ENCODE measurements at regions not wholly inside any gene's neighbourhood (a gene's known extent, or its start where the extent isn't known, plus 50 kb on each side); places are given as distances from the start of the nearest gene placed in this dataset.

DNA sequence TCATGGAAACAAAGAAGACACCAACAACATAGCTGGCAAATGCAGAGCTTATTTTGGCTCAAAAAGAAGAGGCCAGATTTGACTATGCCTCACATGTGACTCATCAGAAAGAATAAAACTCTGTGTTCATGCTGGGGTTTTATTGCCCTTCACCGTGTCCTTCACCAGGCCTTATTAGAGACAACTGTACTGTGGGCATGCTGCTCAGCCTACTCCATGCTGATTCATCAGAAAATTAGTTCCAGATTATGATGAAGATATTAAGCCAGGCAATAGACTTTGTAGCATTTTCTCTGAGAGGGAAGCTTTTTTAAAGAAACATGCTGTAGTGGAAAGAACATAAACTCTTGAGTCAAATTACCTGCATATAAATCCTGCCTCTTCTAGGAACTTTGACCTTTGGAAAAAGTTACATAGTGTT is 89.8 kb downstream of the CYB561 start:
- in situ Hi-C loops (cut with HindIII; ENCODE audit: low sequenced_read_pairs), result no loop called here
- peak; percentile 96 for DNase-seq (ENCODE audit: low read depth, low spot score)
- TF ChIP-seq CTCF (IDR thresholded peaks at IDR 0.05; ENCODE audit: low read depth, low read length), result no peak
- H3K4me3 ChIP-seq (ENCODE audit: low read depth, low read length), result no peak overlapping the region

- no peak for TF ChIP-seq CTCF (IDR thresholded peaks at IDR 0.05; ENCODE audit: low read depth, low read length)
- DNase-seq (ENCODE audit: low read depth, low spot score), result peak; percentile 94
- H3K4me3 ChIP-seq (ENCODE audit: low read depth, low read length), result no peak overlapping the region
- in situ Hi-C loops (cut with HindIII; ENCODE audit: low sequenced_read_pairs), result no loop called here
These were observed 87.8 kb downstream of the CYB561 start for GRCh38 chr17:63358111-63358839.

GRCh38 chr17:63358956-63359355 is 87.2 kb downstream of the CYB561 start:
- no peak overlapping the region for H3K4me3 ChIP-seq (ENCODE audit: low read depth, low read length)
- TF ChIP-seq CTCF (IDR thresholded peaks at IDR 0.05; ENCODE audit: low read depth, low read length), result no peak
- no peak for DNase-seq (ENCODE audit: low read depth, low spot score)
- in situ Hi-C loops (cut with HindIII; ENCODE audit: low sequenced_read_pairs), result no loop called here

GRCh38 chr17:63361182-63361581 is 84.9 kb downstream of the CYB561 start:
- no peak for TF ChIP-seq CTCF (IDR thresholded peaks at IDR 0.05; ENCODE audit: low read depth, low read length)
- no peak overlapping the region for H3K4me3 ChIP-seq (ENCODE audit: low read depth, low read length)
- DNase-seq (ENCODE audit: low read depth, low spot score), result no peak
- in situ Hi-C loops (cut with HindIII; ENCODE audit: low sequenced_read_pairs), result no loop called here

DNA sequence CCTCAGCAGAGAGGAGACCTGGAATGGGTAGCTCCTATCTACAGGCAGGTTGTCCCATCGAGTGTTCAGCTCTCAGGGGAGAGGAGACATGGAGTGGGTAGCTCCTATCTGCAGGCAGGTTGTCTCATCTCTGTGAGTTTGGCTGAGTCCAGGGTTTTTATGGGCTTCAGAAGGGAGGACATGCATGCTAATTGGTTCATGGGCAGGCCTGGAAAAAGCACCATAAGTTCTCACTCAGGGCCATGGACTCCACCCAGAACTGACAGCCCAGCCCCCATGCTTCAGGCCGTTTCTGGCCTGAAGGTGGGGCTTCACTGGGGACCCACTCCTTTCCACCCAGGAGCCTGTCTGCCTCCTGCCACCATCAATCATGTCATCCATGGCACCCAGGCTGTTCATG is 84.0 kb downstream of the CYB561 start:
- no peak for DNase-seq (ENCODE audit: low read depth, low spot score)
- in situ Hi-C loops (cut with HindIII; ENCODE audit: low sequenced_read_pairs), result no loop called here
- TF ChIP-seq CTCF (IDR thresholded peaks at IDR 0.05; ENCODE audit: low read depth, low read length), result no peak
- H3K4me3 ChIP-seq (ENCODE audit: low read depth, low read length), result no peak overlapping the region

GRCh38 chr17:63364387-63364786 is 81.7 kb downstream of the CYB561 start:
- no peak overlapping the region for H3K4me3 ChIP-seq (ENCODE audit: low read depth, low read length)
- DNase-seq (ENCODE audit: low read depth, low spot score), result peak; percentile 39
- in situ Hi-C loops (cut with HindIII; ENCODE audit: low sequenced_read_pairs), result no loop called here
- no peak for TF ChIP-seq CTCF (IDR thresholded peaks at IDR 0.05; ENCODE audit: low read depth, low read length)

Measured in astrocyte of the spinal cord (primary cell).